ENCODE measurements at regions not wholly inside any gene's neighbourhood (a gene's known extent, or its start where the extent isn't known, plus 50 kb on each side); places are given as distances from the start of the nearest gene placed in this dataset.

DNA sequence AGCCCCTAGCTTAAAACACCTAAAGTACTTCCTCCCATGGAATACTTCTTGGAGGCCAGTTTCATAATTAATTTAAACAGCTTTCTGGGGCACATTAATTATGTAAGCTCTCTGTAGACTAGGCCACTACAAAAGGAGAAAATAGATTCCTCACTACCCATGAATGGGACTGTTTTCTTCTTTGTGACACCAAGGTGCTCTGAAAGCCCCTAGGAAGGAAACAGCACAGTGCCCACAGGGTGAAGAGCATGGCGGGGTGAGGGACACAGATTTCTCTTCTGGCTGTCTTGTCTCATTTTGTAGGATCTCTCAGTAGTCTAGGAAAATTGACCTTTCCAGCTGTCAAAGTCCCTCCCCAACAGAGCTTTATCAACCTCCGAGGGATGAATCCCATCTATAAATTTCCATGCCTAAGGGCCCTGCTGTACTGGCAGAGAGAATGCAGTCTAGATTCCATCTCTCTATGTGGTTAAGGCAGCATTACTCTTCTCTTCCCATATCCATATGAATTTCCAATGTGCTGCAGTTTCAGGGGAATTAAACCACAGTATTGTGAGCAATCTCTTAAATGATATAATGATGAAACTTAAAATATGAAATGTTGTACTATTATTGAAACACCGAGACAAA, 183.6 kb upstream of the GRIP1 start:
- Histone ChIP-seq H3K9me3 (no peaks in the 10 kb centered on the region), H3K36me3 (ENCODE audit: low read depth, missing control alignments) (no peaks in the 10 kb centered on the region), H3K4me3 (no peak overlapping the region), H3K27ac (no peak overlapping the region), H3K27me3 (no peaks in the 10 kb centered on the region), H3K4me1 (no peaks in the 10 kb centered on the region)
- DNase-seq, result no peak
- 71 to 90% methylated on average over 3 of the region's 3 CpGs for WGBS, 2 donors
- TF ChIP-seq POLR2A (IDR thresholded peaks at IDR 0.05), result no peak
- TF ChIP-seq, protein P1, sequence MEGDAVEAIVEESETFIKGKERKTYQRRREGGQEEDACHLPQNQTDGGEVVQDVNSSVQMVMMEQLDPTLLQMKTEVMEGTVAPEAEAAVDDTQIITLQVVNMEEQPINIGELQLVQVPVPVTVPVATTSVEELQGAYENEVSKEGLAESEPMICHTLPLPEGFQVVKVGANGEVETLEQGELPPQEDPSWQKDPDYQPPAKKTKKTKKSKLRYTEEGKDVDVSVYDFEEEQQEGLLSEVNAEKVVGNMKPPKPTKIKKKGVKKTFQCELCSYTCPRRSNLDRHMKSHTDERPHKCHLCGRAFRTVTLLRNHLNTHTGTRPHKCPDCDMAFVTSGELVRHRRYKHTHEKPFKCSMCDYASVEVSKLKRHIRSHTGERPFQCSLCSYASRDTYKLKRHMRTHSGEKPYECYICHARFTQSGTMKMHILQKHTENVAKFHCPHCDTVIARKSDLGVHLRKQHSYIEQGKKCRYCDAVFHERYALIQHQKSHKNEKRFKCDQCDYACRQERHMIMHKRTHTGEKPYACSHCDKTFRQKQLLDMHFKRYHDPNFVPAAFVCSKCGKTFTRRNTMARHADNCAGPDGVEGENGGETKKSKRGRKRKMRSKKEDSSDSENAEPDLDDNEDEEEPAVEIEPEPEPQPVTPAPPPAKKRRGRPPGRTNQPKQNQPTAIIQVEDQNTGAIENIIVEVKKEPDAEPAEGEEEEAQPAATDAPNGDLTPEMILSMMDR (IDR thresholded peaks at IDR 0.05), result no peak
- intact Hi-C loops (cut with DNase I; ENCODE audit: low total_unique reads), result no loop called here

DNA sequence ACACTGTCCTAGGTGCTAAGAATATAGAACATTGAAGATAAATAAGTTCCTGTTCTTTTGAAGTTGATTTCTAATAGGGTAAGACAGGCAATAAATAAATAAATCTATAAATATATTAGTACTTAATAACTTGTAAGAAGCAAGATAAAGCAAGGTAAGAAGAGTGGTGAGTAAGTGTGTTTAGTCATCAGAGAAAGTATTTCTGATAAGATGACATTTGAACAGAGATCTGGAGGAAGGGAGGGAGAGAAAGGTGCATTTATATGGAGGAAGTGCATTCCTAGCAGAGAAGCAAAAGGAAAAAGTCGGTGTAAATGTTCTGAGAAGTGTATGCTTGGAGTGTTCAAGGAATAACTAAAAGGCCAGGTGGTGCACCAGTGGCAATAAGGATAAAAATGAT, 184.4 kb upstream of the GRIP1 start:
- Histone ChIP-seq H3K4me3 (no peak overlapping the region), H3K4me1 (no peaks in the 10 kb centered on the region), H3K27ac (no peak overlapping the region), H3K9me3 (no peaks in the 10 kb centered on the region), H3K27me3 (no peaks in the 10 kb centered on the region), H3K36me3 (ENCODE audit: low read depth, missing control alignments) (no peaks in the 10 kb centered on the region)
- TF ChIP-seq POLR2A (IDR thresholded peaks at IDR 0.05), result no peak
- TF ChIP-seq, protein P1 (IDR thresholded peaks at IDR 0.05), result no peak
- DNase-seq, result no peak
- 0 to 40% methylated on average over 1 of the region's 1 CpG for WGBS, 2 donors
- intact Hi-C loops (cut with DNase I; ENCODE audit: low total_unique reads), result no loop called here

DNA sequence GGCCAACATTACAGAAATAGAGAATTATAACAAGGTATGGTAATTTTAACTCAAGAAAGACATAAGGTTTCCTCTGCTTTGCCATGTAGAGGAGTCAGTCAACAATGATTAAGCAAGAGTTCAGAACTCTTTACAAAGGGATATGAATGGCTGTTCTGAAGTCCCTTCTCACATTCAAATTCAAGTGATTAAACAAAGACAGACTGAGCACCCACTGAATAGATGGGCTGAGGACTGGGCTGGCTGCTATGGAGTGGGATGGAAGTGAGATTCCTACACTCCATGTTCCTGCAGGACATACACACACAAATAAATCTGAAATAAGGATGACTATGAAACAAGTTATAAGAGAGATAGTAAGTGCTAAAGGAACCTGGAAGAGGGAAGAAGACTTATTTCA, 199.0 kb upstream of the GRIP1 start:
- H3K9me3 ChIP-seq, result no peaks in the 10 kb centered on the region
- no peak overlapping the region for H3K4me3 ChIP-seq
- H3K27me3 ChIP-seq, result no peaks in the 10 kb centered on the region
- intact Hi-C loops (cut with DNase I; ENCODE audit: low total_unique reads), result no loop called here
- DNase-seq, result no peak
- TF ChIP-seq, protein P1 (IDR thresholded peaks at IDR 0.05), result no peak
- no peak for TF ChIP-seq POLR2A (IDR thresholded peaks at IDR 0.05)
- no peaks in the 10 kb centered on the region for H3K36me3 ChIP-seq (ENCODE audit: low read depth, missing control alignments)
- no peak overlapping the region for H3K27ac ChIP-seq
- H3K4me1 ChIP-seq, result no peaks in the 10 kb centered on the region

DNA sequence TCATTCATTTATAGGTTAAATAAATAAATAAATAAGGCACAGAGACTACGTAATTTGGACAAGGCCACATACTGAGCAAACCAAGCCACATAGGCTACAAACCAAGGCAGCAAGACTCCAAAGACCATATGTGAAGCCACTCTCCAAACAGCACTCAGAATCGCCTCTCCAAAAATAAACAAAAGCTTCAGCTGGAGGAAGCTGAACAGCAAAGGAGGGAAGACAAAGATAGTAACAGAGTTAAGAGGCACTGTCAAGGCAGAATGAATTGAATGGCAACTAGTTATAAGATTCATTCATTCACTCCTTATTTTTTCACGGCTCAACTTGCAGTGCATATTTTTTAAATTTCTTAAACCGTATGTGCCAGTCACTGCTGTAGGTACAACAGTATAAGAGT, 200.5 kb upstream of the GRIP1 start:
- no peaks in the 10 kb centered on the region for H3K27me3 ChIP-seq
- no peak overlapping the region for H3K27ac ChIP-seq
- WGBS, 2 donors, result 73 to 81% methylated on average over 4 of the region's 4 CpGs
- H3K9me3 ChIP-seq, result no peaks in the 10 kb centered on the region
- no peak overlapping the region for H3K4me3 ChIP-seq
- TF ChIP-seq, protein P1 (IDR thresholded peaks at IDR 0.05), result no peak
- no peak for TF ChIP-seq POLR2A (IDR thresholded peaks at IDR 0.05)
- DNase-seq, result no peak
- H3K4me1 ChIP-seq, result no peaks in the 10 kb centered on the region
- no peaks in the 10 kb centered on the region for H3K36me3 ChIP-seq (ENCODE audit: low read depth, missing control alignments)
- intact Hi-C loops (cut with DNase I; ENCODE audit: low total_unique reads), result no loop called here

DNA sequence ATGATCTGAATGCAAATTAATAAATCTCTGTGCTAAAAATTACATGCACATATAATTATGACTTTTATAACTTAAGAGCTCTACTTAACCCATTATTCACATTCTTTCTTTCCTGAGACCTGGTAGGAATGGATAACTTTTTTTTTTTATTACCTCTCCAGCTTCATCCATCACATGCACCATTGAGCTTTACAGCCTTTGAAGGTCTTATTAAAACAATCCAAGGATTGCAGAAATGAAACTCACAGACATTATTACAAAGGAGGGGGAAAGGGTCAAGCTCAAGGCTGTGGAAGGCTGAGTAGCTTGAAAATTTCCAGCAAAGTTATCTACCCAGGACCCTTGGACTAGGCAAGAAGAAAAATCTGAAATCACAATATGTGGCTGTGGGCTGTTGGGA, 202.5 kb upstream of the GRIP1 start:
- TF ChIP-seq POLR2A (IDR thresholded peaks at IDR 0.05), result no peak
- TF ChIP-seq, protein P1 (IDR thresholded peaks at IDR 0.05), result no peak
- DNase-seq, result no peak
- no peak overlapping the region for H3K4me3 ChIP-seq

More for the DNA sequence above, 202.5 kb upstream of the GRIP1 start:
- Histone ChIP-seq H3K27ac (no peak overlapping the region), H3K36me3 (ENCODE audit: low read depth, missing control alignments) (no peaks in the 10 kb centered on the region), H3K27me3 (no peaks in the 10 kb centered on the region), H3K4me1 (no peaks in the 10 kb centered on the region), H3K9me3 (no peaks in the 10 kb centered on the region)
- intact Hi-C loops (cut with DNase I; ENCODE audit: low total_unique reads), result no loop called here

All from testis (tissue), 2 donors.